NCI-H510A (cell line): ENCODE measurements at regions not wholly inside any gene's neighbourhood (a gene's known extent, or its start where the extent isn't known, plus 50 kb on each side); places are given as distances from the start of the nearest gene placed in this dataset.

Experiments used
- DNase-seq: peaks from one replicate; lab custom pipeline; 2025; lab: John Stamatoyannopoulos, UW

GRCh38 chr3:63228087-63228486 is 50.0 kb upstream of the SYNPR start:
- no peak for DNase-seq
